MM.1S (cell line): ENCODE measurements at regions not wholly inside any gene's neighbourhood (a gene's known extent, or its start where the extent isn't known, plus 50 kb on each side); places are given as distances from the start of the nearest gene placed in this dataset.

Experiments used
- EZH2 ChIP-seq: fragments of 300-600 bp; sonication (generic); optimal IDR thresholded peaks from 2 replicates; pipeline ENCODE3; 2017; ENCODE audit warnings: low read depth, mild to moderate bottlenecking, antibody characterized with exemption, low read length, mixed read lengths
- EZH2phosphoT487 ChIP-seq: fragments of 300-600 bp; sonication (generic); IDR thresholded peaks from 2 replicates; pipeline ENCODE4 v1.6.1; 2018; ENCODE audit warnings: antibody characterized with exemption, low read length
- TF ChIP-seq, protein P1 (sequence below): fragments of 300-600 bp; sonication (generic); IDR thresholded peaks from 2 replicates; pipeline ENCODE4 v1.5.1; 2016; ENCODE audit warnings: antibody characterized with exemption, low read length, mixed read lengths

DNA sequence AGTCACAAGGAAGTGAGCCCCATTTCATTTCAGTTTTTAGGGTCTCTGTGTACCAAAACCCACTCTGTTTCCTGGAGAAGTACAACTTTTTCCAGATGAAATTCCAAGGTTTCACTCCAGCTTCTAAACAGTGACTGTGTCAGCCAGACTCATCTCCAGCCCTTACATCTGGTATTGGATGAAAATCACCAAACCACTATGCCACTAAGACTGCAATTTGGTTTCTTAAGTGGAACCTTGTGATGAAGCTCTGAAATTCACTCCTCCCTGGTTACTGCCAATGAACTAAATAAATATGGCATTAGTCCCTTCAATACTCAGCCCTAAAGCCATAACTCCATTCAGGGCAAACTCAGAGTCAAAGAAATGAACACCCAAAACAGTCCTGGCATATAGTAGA is 211.2 kb upstream of the DAPK1 start:
- TF ChIP-seq EZH2 (no peak), EZH2phosphoT487 (no peak)
- TF ChIP-seq, protein P1, sequence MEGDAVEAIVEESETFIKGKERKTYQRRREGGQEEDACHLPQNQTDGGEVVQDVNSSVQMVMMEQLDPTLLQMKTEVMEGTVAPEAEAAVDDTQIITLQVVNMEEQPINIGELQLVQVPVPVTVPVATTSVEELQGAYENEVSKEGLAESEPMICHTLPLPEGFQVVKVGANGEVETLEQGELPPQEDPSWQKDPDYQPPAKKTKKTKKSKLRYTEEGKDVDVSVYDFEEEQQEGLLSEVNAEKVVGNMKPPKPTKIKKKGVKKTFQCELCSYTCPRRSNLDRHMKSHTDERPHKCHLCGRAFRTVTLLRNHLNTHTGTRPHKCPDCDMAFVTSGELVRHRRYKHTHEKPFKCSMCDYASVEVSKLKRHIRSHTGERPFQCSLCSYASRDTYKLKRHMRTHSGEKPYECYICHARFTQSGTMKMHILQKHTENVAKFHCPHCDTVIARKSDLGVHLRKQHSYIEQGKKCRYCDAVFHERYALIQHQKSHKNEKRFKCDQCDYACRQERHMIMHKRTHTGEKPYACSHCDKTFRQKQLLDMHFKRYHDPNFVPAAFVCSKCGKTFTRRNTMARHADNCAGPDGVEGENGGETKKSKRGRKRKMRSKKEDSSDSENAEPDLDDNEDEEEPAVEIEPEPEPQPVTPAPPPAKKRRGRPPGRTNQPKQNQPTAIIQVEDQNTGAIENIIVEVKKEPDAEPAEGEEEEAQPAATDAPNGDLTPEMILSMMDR = no peak
